Dermis blood vessel endothelial cell (primary cell): ENCODE measurements at regions not wholly inside any gene's neighbourhood (a gene's known extent, or its start where the extent isn't known, plus 50 kb on each side); places are given as distances from the start of the nearest gene placed in this dataset.
"Not testable (repeated sequence)": the region's sequence is repeated elsewhere in the genome, so short reads cannot be mapped to it uniquely, and the experiment has no call there.

ENCODE experiments used
- DNase-seq: peaks from one replicate; pipeline ENCODE4 v3.0.0; 2010

DNA sequence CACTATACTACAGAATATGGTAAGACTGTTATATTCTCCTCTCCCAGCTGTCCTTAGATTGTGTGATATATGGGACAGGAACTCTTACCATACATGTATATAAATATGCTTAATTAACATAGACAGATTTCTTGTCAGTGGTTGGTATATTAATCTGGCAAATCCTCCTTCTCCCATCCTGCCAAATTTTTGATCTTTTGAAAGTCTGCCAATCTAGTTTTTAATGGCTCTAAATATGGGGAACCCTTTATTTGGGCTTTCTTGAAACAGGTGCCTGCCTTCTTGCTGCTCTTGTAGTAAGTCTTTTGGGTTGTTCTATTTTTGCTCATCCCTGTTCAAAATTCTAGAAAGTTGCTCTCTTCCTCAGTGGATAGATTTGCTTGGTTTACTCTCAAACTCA is 63.5 kb downstream of the SPATA31D1 start:
- no peak for DNase-seq

DNA sequence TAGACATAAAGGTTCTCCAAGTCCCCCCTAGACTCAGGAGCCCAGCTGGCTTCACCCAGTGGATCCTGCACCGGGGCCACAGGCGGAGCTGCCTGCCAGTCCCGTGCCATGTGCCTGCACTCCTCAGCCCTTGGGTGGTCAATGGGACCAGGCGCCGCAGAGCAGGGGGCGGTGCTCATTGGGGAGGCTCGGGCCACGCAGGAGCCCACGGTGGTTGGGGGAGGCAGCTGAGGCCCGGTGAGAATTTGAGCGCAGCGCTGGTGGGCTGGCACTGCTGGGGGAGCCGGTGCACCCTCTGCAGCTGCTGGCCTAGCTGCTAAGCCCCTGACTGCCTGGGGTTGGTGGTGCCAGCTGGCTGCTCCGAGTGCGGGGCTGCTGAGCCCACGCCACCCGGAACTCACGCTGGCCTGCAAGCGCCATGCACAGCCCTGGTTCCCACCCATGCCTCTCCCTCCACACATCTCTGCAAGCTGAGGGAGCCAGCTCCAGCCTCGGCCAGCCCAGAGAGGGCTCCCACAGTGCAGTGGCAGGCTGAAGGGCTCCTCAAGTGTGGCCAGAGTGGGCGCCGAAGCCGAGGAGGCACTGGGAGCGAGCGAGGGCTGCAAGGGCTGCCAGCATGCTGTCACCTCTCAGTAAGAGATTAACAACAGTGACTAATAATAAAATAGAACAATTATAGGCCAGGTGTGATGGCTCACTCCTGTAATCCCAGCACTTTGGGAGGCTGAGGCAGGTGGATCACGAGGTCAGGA is 65.9 kb downstream of the SPATA31D1 start:
- no peak for DNase-seq

DNA sequence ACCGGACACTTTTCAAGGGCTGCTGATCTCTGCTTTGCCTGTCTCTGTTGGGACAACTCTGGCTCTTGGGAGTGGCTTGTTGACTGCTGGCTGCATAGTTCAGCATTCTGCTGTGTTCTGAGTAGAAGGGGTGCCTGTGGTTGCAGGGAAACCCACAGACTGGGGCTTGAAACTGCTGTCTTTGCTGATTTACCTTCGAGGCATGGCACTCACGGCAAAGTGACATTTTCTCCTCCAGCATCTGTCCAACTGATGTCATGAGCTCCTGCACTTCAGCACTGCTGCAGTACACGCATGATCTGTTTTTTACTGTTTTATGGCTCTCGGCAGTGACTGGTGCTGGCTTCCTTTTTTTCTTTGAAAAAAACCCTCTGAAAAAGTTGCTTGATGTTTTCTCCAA is 69.2 kb downstream of the SPATA31D1 start:
- no peak for DNase-seq

GRCh38 chr9:82061801-82062200 is 73.2 kb downstream of the SPATA31D1 start:
- DNase-seq = not testable (repeated sequence)

- no peak for DNase-seq
Measured at GRCh38 chr9:82062245-82062644, 73.7 kb downstream of the SPATA31D1 start.

GRCh38 chr9:82073551-82074543 is 85.3 kb downstream of the SPATA31D1 start:
- no peak for DNase-seq

DNA sequence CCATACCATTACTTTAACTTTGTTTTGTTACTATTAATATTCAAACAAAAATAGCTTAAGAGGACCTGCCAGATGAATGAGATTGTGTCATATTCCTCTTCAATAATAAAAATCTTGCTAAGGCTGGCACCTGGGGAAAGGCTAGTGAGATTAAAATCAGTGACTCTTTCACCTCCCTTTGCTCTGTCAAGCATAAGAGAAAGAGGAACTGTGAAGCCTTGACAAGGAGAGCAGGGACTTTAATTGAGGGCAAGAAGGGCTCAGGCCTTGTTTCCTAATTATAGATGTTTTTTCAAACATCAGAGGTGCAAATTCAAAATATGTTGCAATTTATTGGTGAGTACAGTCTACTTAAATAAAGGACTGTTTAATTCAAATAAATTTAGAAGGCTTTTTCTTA is 91.7 kb downstream of the SPATA31D1 start:
- DNase-seq = no peak

GRCh38 chr9:82081496-82081895 is 92.9 kb downstream of the SPATA31D1 start:
- no peak for DNase-seq

- DNase-seq = no peak
Measured at GRCh38 chr9:82082563-82082962, 94.0 kb downstream of the SPATA31D1 start.

DNA sequence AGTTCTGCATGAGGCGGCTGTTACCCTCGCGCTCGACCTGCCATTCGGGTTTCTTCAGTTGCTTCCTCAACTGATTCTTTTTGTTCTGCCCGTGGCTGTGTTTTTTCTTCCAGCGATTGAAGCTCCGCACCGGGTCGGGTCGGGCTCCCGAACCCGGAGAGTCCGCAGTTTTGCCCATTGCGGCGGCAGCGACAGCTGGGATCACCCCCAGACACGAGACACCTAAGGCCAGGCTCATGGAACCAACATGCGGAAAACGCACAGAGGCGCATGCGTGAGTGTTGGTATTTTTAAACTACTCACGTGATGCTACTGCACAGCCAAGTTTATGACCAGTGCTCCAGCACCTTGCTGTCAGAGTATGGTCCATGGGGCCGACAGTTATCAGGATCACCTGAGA is 100.0 kb downstream of the SPATA31D1 start:
- no peak for DNase-seq

DNA sequence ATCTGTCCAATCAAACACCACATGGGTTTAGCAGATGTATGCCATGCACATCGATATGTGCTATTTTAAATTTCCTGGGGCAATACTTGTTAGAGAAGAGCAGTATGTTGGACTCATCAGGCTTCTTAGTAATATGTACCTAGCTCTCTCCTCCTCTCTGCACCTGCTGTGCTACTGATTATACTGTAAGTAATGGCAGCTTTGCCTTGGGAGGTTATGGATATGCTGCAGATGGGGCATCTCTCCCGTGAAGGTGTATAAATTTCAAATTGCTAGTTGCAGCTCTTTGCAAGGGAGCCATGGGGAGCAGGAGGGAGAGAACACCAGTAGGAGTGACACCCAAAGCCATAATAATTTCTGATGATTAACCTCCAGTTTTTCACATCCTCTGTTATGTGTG is 101.5 kb downstream of the SPATA31D1 start:
- no peak for DNase-seq

GRCh38 chr9:82091100-82091499 is 102.5 kb downstream of the SPATA31D1 start:
- DNase-seq = no peak

DNA sequence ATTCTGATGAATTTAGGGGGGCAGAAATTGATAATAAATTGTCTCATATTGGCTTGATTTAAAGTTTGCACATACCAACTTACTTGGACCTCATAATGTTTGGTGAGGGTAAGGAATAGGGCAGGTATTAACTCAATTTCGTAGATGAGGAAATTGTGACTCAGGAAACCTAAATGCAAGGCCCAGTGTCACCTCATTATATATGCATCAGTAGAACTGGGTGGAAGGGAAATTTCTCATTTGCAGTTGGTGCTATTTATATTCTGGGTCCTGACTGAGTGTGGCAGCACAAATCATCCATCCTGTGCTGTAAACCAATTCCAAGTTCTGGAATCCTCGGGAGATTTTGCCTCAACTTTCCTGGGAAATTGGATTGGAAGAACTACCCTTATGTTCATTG is 103.0 kb downstream of the SPATA31D1 start:
- DNase-seq = no peak

DNA sequence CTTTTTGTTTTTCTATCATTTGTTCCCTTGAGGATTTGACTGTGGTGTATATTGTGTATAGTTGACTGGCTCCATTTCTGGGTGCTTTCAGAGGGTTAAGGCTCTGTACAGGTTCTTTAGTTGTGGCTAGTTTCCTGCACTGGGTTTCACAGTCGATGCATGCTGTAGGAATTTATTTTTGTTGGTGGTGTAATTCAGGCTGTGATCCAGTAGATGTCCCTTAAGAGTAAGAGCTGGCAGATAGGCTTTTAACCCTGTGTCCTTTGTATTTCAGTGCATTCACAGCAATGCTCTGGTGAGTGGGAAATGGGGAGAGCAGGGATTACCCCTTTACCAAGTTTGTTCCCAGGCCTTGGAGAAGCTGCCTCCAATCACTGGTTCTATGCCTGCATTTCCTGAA is 112.9 kb downstream of the SPATA31D1 start:
- no peak for DNase-seq

DNA sequence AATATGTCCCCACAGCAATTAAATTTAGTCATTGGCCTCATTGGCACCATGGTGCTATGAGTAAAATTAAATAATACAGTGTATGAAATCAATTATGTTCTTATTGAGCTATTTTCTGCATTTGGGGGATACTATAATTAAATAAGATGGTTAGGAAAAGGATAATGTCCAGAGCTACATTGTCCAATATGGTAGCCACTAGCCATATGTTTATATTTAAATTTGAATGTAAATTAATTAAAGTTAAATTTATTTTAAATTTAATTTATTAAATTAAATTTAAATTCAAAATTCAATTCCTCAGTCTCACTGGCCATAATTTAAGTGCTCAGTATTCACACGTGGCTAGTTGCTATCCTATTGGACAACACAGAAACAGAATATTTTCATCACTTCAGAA is 115.7 kb downstream of the SPATA31D1 start:
- DNase-seq = no peak

GRCh38 chr9:82105729-82106128 is 117.2 kb downstream of the SPATA31D1 start:
- DNase-seq = peak; percentile 0

GRCh38 chr9:82106536-82106935 is 118.0 kb downstream of the SPATA31D1 start:
- DNase-seq = no peak

- DNase-seq = no peak
Measured at GRCh38 chr9:82108474-82108873, 119.9 kb downstream of the SPATA31D1 start.

DNA sequence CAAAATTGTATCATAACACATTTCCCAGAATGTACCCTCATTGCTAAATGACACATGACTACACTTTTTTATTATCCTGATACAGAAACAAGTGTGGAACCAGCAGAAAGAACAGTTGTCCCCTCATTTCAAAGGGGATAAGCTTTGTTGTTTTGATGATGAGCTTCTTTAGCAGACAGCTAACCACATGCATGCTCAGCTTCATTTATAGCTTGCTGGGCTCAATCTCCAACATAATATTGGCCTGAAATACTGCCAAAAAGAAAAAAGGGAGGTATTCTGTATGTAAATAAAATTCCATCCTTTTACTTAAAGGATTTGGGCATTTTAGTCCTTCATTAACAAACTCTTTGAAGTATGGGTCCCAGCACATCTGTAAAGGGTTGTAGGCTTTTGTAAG is 120.4 kb downstream of the SPATA31D1 start:
- no peak for DNase-seq

GRCh38 chr9:82109626-82110025 is 121.1 kb downstream of the SPATA31D1 start:
- no peak for DNase-seq

DNA sequence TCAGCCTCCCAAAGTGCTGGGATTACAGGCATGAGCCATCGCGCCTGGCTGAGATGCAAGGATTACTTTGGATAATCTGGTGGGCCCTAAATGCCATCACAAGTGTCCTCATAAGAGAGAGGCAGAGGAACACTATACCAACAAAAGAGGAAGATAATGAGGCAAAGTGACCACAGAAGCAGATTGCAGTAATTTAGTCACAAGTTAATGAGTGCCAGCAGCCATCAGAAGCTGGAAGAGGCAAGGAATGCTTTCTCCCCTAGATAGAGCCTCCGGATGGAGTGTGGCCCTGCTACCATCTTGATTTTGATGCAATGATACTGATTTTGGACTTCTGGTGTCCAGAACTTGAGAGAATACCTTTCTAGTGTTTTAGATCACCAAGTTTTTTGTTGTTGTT is 122.3 kb downstream of the SPATA31D1 start:
- no peak for DNase-seq

- DNase-seq = no peak
Measured at GRCh38 chr9:82115331-82115730, 126.8 kb downstream of the SPATA31D1 start.

DNA sequence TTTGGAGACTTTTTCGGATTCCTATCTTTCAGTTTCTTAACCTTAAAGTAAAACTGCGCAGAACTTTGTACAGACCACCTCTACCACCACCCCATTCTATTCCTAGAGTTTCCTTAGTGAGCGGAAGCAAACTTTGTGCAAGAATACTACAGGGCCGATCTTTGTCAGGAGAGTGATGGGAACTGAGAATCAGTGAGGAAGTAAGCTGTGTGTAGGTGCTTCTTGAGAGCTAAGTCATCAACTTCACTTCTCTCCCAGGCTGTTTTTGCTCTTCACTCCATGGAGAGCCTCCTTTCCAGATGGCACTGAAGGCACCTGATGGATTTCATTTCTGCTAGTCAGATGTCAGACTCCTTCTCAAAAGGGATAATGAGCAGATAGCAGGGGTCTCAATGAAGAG is 127.3 kb downstream of the SPATA31D1 start:
- no peak for DNase-seq

DNA sequence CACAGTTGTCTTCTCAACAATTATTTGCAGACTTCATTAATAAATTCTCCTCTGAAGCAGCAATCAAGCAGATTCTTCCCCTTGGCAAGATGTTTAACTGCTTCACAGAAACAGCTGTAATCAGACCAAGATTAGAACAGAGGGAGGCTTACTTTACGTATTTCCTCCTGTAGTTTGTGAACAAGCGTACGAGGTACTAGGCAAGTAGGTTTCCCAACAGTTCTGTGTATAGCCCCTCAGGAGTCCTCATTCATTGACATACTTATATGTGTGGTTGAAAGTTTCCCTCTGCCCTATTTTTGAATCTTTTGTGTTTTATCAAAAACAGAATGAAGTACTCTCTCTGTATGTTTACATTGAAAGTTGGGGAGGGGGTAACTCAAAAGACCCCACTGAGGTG is 128.0 kb downstream of the SPATA31D1 start:
- no peak for DNase-seq
